Stimulated activated CD4-positive, alpha-beta T cell treated with anti-CD3 and anti-CD28 coated beads, Interleukin-1b, Interleukin-23, amount 100 ng/mL, for 48 hours (primary cell): ENCODE measurements at regions not wholly inside any gene's neighbourhood (a gene's known extent, or its start where the extent isn't known, plus 50 kb on each side); places are given as distances from the start of the nearest gene placed in this dataset.
"Not testable (repeated sequence)": the region's sequence is repeated elsewhere in the genome, so short reads cannot be mapped to it uniquely, and the experiment has no call there.

Experiments
- DNase-seq: peaks from one replicate; pipeline ENCODE4 v3.0.0-alpha.2; 2020

GRCh38 chr3:193805448-193805847 lies 212.4 kb downstream of the OPA1 start:
- DNase-seq, result no peak

DNA sequence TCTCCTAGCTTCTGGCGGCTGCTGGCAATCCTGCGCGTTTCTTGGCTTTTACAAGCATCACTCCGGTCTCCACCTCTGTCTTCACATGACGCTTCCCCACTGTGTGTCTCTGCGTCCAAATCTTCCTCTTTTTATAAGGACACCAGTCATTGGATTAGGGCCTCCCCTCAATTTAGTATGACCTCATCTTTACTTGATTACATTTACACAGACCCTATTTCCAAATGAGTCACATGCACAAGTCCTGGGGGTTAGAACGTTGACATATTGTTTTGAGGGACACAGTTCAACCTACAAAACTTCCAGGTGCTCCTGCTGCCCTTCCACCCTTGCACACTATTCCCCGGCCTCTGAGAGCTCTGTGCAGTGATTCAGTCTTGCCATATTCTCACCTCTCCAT lies 215.3 kb downstream of the OPA1 start:
- DNase-seq, result no peak

- no peak for DNase-seq
Observed at GRCh38 chr3:193809106-193809505, 216.1 kb downstream of the OPA1 start.

- DNase-seq, result no peak
Observed at GRCh38 chr3:193812078-193812725, 219.2 kb downstream of the OPA1 start.

- no peak for DNase-seq
Observed at GRCh38 chr3:193812791-193813500, 219.9 kb downstream of the OPA1 start.

DNA sequence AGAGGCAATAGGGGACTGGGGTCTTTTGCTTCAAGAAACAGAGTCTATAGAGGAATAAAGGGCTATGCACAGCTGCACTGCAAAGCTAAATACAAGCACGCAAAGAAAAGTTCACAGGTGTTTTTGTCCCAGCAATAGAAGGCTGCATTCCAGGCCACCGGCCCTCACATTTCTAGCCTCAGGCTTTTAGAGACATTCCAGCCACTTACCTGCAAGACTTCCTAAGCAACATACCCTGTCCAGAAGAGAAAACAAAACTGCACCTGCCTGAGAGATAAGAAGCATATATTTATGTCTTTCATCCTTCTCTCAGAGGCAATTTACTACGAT lies 220.5 kb downstream of the OPA1 start:
- DNase-seq, result no peak

DNA sequence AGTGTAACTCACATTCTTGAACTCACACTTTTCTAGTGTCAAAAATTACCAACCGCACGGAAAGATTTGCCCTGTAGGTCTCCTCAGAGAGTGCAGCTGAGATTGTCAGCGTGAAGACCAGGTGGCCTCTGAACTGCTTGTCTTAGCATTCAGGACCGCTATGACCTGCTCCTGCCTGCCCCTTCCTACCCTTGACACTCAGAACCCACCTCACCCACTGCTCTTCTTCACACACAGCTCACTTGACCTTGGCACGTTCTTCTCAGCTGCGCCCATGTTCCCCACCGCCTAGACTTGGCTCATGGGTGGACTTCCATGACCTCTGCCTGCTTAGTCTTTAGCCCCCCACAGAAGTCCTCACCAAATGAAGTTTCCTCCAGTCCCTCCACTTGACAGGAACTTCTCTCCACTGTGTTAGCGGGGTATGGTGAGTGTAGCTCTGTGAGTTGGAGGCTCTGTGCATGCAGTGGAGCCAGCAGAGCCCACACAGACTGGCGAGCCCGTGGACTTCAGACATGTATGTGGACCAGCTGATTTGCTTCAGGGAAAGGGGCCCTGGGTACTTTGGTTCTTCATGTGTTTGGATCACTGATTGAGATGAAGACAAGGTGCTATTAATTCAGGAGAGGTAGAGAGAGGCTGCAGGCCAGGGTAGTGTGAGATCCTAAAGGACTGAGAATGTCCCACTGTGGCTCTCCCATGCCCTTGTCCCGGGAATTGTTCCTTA lies 221.3 kb downstream of the OPA1 start:
- DNase-seq, result no peak

- no peak for DNase-seq
Observed at GRCh38 chr3:193815246-193816027, 222.4 kb downstream of the OPA1 start.

GRCh38 chr3:193816028-193816395 lies 223.0 kb downstream of the OPA1 start:
- DNase-seq, result no peak

- no peak for DNase-seq
Observed at GRCh38 chr3:193816656-193817311, 223.8 kb downstream of the OPA1 start.

- no peak for DNase-seq
Observed at GRCh38 chr3:193819117-193820010, 226.4 kb downstream of the OPA1 start.

DNA sequence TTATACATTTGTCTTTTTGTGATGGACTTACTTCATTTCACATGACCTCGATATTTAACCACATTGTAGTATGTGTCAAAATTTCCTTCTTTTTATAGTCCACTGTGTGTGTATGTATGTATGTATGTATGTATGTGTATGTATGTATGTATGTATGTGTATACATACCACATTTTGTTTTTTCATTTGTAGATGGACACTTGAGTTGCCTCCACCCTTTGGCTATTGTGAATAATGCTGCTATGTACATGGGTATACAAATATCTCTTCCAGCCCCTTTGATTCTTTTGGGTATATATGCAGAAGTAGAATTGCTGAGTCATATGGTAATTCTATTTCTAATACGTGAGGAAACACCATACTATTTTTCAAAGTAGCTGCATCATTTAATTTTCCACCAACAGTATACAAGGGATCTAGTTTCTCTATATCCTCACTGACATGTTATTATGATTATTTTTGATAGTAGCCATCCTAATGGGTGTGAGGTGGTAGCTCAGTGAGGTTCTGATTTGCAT lies 228.2 kb downstream of the OPA1 start:
- DNase-seq, result no peak

DNA sequence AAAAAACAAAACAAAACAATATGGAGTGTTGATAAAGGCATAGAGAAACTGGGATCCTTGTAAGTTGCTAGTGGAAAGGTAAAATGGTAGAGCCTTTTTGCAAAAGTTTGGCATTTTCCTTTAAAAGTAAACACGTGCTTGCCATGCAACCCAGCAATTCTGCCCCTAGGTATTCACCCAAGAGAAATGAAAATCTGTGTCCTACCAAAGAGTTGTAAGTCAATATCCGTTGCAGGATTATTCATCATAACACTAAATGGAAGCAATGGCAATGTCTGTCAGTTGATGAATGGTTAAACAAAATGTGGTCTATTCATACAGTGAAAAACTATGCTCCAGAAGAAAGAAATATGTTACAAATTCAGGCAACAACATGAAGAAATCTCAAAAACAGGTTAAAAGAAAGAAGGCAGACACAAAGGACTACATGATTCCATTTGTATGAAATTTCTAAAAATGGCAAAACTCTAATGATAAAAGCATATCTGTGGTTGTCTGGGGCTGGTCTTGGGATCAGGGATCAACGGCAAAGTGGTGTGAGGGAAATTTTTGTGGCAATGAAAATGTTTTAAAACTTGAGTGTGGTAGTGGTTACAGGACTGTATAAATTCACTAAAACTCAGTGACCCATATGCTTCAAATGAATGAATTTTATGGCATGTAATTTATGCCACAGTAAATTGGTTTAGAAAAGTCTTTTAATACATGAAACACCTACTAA lies 229.6 kb downstream of the OPA1 start:
- DNase-seq, result no peak

DNA sequence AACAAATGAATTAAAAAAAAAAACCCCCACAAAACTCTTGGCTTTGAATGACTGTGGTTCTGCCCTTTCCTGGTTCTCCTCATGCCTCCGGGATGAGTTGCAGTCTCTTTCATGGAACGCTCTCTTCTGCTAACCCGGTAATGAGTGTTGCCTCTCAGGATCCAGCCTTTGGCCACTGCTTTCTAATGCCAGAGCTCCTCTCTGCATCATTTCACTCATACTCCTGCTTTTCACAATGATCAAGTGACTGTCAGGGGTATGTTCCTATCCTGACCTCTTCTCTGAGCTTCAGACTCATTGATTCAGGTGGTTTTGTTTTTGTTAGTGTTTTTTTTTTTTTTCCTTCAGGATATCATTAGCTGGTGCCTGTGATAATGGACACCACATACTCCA lies 230.2 kb downstream of the OPA1 start:
- DNase-seq, result not testable (repeated sequence)

DNA sequence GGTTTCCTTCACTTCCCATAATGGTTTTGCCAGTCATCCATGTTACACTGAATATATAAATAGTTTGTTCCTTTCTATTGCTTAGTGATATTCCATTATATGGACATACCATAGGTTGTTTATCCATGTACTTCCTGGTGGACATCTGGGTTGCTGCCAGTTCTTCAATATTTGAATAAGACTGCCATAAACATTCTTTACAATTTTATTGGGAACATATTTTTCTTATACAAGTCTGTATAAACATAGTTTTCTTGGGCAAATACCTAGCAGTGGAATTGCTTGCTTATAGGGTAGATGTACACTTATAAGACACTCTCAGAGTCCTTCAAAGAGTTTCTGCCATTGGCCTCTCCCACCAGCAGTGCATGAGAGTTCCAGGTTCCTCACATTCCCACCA lies 231.4 kb downstream of the OPA1 start:
- no peak for DNase-seq

DNA sequence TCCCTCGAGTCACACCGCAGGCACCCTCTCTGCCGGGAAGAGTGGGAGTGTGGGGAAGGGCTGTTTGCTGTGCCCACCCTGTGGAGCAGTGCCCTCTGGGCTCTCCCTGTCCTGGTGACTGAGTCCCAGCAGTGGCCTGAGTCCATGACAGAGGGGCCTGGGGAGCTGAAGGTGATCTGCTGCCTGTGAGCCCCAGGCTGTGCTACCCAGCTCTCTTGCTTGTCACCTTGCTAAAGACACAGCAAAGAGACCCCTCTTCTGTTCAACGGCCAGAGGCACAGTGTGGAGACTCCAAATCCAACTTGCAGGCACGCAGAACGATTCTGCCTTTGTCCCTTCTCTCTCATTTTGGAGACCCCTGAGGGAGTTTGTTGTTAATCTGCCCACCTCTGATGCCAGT lies 232.6 kb downstream of the OPA1 start:
- DNase-seq, result no peak

DNA sequence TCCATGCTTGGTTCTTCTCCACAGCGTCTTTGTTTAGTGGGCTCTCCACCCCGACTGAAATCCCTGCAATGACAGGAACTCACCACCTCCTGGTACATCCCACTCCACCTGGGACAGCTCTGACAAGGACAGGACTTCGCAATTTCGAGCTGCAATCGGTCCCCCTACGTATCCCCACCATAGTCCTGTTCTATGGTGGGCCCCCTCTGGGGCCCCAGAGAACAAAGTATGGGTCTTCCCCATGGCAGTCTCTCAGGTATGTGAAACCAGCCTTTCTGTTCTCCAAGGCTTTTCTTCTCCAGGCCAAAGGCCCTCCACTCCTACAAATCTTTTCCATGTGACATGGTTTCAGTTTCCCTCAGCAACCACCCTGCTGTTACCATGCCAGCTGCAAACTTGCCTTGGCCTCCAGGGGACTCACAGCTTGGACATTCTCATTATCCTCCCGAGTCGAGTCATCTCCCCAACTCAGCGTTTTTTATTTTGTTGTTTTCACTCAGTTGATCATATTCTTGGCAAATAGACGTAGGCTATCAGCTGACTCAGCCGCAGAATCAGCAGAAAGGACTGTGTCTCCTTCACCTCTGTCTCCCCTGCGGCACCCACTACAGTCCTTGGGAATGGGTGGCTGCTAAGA lies 233.3 kb downstream of the OPA1 start:
- no peak for DNase-seq

DNA sequence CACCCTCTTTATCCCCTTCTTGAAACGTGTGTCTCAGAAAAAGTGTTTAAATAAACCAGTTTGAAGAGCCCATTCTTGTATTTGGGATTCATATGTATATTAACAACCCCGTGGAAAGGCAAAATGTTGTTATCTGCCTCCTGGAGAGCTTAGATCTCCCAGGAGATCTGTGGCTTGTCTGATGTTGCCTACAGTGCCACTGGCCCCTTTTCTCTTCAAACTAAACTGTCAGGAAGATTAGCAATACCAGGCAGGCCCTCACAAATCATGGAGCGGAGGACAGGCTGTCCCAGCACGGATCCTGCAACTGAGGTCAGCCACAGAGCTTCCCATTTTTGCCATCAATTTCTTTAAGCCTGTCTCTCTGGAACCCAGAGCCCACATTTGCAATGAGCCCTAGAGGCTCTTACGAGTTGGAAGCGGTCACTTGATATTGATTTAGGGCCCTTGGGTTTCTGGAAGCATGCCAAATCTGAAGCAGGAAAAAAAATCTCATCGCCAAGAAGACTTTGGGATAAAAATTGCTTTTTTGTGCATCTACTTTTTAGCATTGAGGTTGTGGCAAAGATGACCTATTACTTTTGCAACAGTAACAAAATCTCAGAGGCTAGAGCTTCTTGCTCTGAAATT lies 234.1 kb downstream of the OPA1 start:
- DNase-seq, result no peak

GRCh38 chr3:193827871-193828270 lies 234.9 kb downstream of the OPA1 start:
- DNase-seq, result no peak

DNA sequence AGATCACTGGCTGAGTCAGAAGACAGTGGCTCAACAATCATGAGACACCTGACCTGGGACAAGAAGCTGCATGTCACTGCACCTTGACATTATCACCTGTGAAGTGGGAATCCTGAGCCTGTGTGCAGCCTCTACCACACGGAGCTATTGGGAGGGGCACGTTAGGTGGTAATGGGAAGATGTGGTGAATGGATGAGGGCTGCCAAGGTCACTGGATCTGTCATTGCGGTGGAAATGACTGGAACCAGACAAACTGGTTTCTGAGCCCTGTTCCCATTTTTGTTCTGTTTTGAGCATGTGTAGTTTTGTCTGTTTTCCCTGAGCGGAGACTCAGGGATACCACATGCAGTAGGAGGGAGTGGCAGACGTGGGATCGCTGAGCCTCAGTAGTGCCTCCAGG lies 235.5 kb downstream of the OPA1 start:
- DNase-seq, result no peak
